ENCODE measurements at regions not wholly inside any gene's neighbourhood (a gene's known extent, or its start where the extent isn't known, plus 50 kb on each side); places are given as distances from the start of the nearest gene placed in this dataset.

GRCh38 chr9:14434158-14434504 lies 120.2 kb upstream of the NFIB start:
- Mint-ChIP-seq H3K4me3 (no peak overlapping the region), H3K36me3 (no peaks in the 10 kb centered on the region), H3K9me3 (peaks cover 0 to 2% (median 0%) of the 10 kb centered on the region in 7 donors), H3K4me1 (no peaks in the 10 kb centered on the region), H3K27ac (no peak overlapping the region), H3K27me3 (no peaks in the 10 kb centered on the region)
- DNase-seq (no peak), ATAC-seq (ENCODE audit: low read depth in 2 of 2) (no peak)
- Histone ChIP-seq H3K4me1 (ENCODE audit: control insufficient read depth, insufficient read depth, low read length, poor library complexity, severe bottlenecking) (no peaks in the 10 kb centered on the region), H3K27ac (ENCODE audit: insufficient read depth, low read length, poor library complexity, severe bottlenecking) (no peak overlapping the region), H3K36me3 (ENCODE audit: control insufficient read depth, insufficient read depth, low read length) (no peaks in the 10 kb centered on the region), H3K27me3 (ENCODE audit: control insufficient read depth, insufficient read depth, low read length) (no peaks in the 10 kb centered on the region), H3K4me3 (ENCODE audit: low read depth, low read length) (no peak overlapping the region), H3K9me3 (ENCODE audit: control insufficient read depth in 2 of 2, low read length in 2 of 2) (no peaks in the 10 kb centered on the region)

- Histone ChIP-seq H3K27ac (ENCODE audit: insufficient read depth, low read length, poor library complexity, severe bottlenecking) (no peak overlapping the region), H3K4me1 (ENCODE audit: control insufficient read depth, insufficient read depth, low read length, poor library complexity, severe bottlenecking) (no peaks in the 10 kb centered on the region), H3K9me3 (ENCODE audit: control insufficient read depth in 2 of 2, low read length in 2 of 2) (no peaks in the 10 kb centered on the region), H3K4me3 (ENCODE audit: low read depth, low read length) (no peak overlapping the region), H3K27me3 (ENCODE audit: control insufficient read depth, insufficient read depth, low read length) (no peaks in the 10 kb centered on the region), H3K36me3 (ENCODE audit: control insufficient read depth, insufficient read depth, low read length) (no peaks in the 10 kb centered on the region)
- Mint-ChIP-seq H3K9me3 (peaks cover 0 to 2% (median 0%) of the 10 kb centered on the region in 7 donors), H3K27me3 (no peaks in the 10 kb centered on the region), H3K27ac (no peak overlapping the region), H3K36me3 (no peaks in the 10 kb centered on the region), H3K4me3 (no peak overlapping the region), H3K4me1 (no peaks in the 10 kb centered on the region)
- ATAC-seq (ENCODE audit: low read depth in 2 of 2) (no peak), DNase-seq (no peak)
Measured at GRCh38 chr9:14433351-14434157, 119.6 kb upstream of the NFIB start.

GRCh38 chr9:14432666-14433350 lies 118.9 kb upstream of the NFIB start:
- Mint-ChIP-seq H3K4me1 (no peaks in the 10 kb centered on the region), H3K36me3 (no peaks in the 10 kb centered on the region), H3K27me3 (no peaks in the 10 kb centered on the region), H3K27ac (no peak overlapping the region), H3K4me3 (no peak overlapping the region), H3K9me3 (peaks cover 0 to 2% (median 0%) of the 10 kb centered on the region in 7 donors)
- ATAC-seq (ENCODE audit: low read depth in 2 of 2) (no peak), DNase-seq (no peak)
- H3K4me3 ChIP-seq (ENCODE audit: low read depth, low read length), result no peak overlapping the region
- H3K27ac ChIP-seq (ENCODE audit: insufficient read depth, low read length, poor library complexity, severe bottlenecking), result no peak overlapping the region
- no peaks in the 10 kb centered on the region for H3K4me1 ChIP-seq (ENCODE audit: control insufficient read depth, insufficient read depth, low read length, poor library complexity, severe bottlenecking)
- H3K36me3 ChIP-seq (ENCODE audit: control insufficient read depth, insufficient read depth, low read length), result no peaks in the 10 kb centered on the region
- no peaks in the 10 kb centered on the region for H3K9me3 ChIP-seq (ENCODE audit: control insufficient read depth in 2 of 2, low read length in 2 of 2)
- no peaks in the 10 kb centered on the region for H3K27me3 ChIP-seq (ENCODE audit: control insufficient read depth, insufficient read depth, low read length)

DNA sequence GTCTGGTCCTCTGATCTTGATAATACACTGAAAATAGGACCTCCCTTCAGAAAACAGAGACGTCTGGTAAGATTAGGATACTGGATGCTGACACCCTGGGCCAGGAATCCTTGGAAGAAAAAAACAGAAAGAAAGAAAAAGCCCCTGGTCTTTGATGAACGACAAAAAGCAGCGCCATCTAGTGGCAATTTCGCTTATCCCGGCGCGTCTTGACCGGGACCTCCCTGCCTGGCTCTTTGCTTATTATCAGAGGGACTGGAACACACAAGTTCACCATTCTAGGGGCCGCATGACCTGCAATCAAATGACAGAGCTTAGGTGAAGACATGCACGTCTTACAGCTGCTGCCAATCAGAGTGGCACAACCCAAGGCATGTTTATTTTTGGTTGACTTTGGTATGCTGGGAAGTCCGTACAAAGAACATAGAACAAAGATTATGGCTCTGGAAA lies 114.9 kb upstream of the NFIB start:
- Mint-ChIP-seq H3K27me3 (peaks cover 4% of the 10 kb centered on the region), H3K4me1 (peaks cover 0 to 4% (median 0%) of the 10 kb centered on the region in 4 donors), H3K27ac (no peak overlapping the region), H3K4me3 (no peak overlapping the region), H3K9me3 (peaks cover 0 to 1% (median 0%) of the 10 kb centered on the region in 7 donors), H3K36me3 (no peaks in the 10 kb centered on the region)
- Histone ChIP-seq H3K27ac (ENCODE audit: insufficient read depth, low read length, poor library complexity, severe bottlenecking) (no peak overlapping the region), H3K4me3 (ENCODE audit: low read depth, low read length) (no peak overlapping the region), H3K9me3 (ENCODE audit: control insufficient read depth in 2 of 2, low read length in 2 of 2) (no peaks in the 10 kb centered on the region), H3K36me3 (ENCODE audit: control insufficient read depth, insufficient read depth, low read length) (no peaks in the 10 kb centered on the region), H3K27me3 (ENCODE audit: control insufficient read depth, insufficient read depth, low read length) (no peaks in the 10 kb centered on the region), H3K4me1 (ENCODE audit: control insufficient read depth, insufficient read depth, low read length, poor library complexity, severe bottlenecking) (no peaks in the 10 kb centered on the region)
- DNase-seq (peak in 1 of 3 donors; percentile 34), ATAC-seq (ENCODE audit: low read depth in 2 of 2) (no peak)

DNA sequence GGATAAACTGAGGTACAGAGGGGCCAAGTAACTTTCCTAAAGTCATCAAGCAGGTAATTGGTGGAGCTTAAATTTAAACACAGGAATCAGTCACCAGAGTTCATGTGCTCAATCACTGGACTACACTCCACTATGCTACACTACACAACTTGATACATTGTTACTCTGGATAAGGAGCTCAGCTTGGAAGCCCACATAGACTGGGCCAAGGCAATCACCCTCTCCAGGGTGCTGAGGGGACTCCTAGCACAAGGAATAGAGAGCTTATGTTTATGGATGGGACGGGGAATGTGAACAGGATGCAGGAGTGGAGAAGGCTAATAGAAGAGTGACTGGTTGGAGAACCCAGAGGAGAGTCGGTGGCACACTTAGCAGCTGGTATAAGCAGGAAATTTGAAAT lies 113.5 kb upstream of the NFIB start:
- no peaks in the 10 kb centered on the region for H3K4me1 ChIP-seq (ENCODE audit: control insufficient read depth, insufficient read depth, low read length, poor library complexity, severe bottlenecking)
- H3K27me3 ChIP-seq (ENCODE audit: control insufficient read depth, insufficient read depth, low read length), result no peaks in the 10 kb centered on the region
- Mint-ChIP-seq H3K36me3 (no peaks in the 10 kb centered on the region), H3K9me3 (peaks cover 0 to 1% (median 0%) of the 10 kb centered on the region in 7 donors), H3K27me3 (peaks cover 4% of the 10 kb centered on the region), H3K4me1 (peaks cover 0 to 4% (median 0%) of the 10 kb centered on the region in 4 donors), H3K27ac (no peak overlapping the region), H3K4me3 (no peak overlapping the region)
- H3K27ac ChIP-seq (ENCODE audit: insufficient read depth, low read length, poor library complexity, severe bottlenecking), result no peak overlapping the region
- no peaks in the 10 kb centered on the region for H3K9me3 ChIP-seq (ENCODE audit: control insufficient read depth in 2 of 2, low read length in 2 of 2)
- no peaks in the 10 kb centered on the region for H3K36me3 ChIP-seq (ENCODE audit: control insufficient read depth, insufficient read depth, low read length)
- ATAC-seq (ENCODE audit: low read depth in 2 of 2) (no peak), DNase-seq (no peak)
- H3K4me3 ChIP-seq (ENCODE audit: low read depth, low read length), result no peak overlapping the region

DNA sequence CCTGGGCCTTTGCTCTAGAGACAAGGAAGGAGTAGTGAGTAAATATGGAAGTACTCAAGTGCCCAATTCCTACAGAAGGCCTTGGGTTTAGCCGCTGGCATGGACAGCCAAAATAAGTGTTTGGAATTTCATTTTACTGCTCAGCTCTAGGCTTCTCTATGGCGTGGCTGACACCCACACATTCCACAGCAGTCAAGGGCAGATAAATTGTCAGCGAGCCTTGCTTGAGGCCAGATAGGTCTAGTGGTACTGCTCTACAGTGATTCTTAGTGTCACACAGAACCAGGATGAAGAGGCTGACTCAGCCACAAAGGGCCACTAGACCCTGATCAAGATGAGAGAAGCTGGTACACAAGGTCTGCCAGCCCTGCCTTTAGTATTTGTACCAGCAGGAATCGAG lies 111.0 kb upstream of the NFIB start:
- no peak overlapping the region for H3K27ac ChIP-seq (ENCODE audit: insufficient read depth, low read length, poor library complexity, severe bottlenecking)
- no peak overlapping the region for H3K4me3 ChIP-seq (ENCODE audit: low read depth, low read length)
- DNase-seq (no peak), ATAC-seq (ENCODE audit: low read depth in 2 of 2) (no peak)
- Mint-ChIP-seq H3K27me3 (peaks cover 4% of the 10 kb centered on the region), H3K4me1 (peaks cover 0 to 4% (median 0%) of the 10 kb centered on the region in 4 donors), H3K4me3 (no peak overlapping the region), H3K9me3 (peaks cover 0 to 1% (median 0%) of the 10 kb centered on the region in 7 donors), H3K27ac (no peak overlapping the region), H3K36me3 (no peaks in the 10 kb centered on the region)
- no peaks in the 10 kb centered on the region for H3K27me3 ChIP-seq (ENCODE audit: control insufficient read depth, insufficient read depth, low read length)
- H3K36me3 ChIP-seq (ENCODE audit: control insufficient read depth, insufficient read depth, low read length), result no peaks in the 10 kb centered on the region
- no peaks in the 10 kb centered on the region for H3K9me3 ChIP-seq (ENCODE audit: control insufficient read depth in 2 of 2, low read length in 2 of 2)
- no peaks in the 10 kb centered on the region for H3K4me1 ChIP-seq (ENCODE audit: control insufficient read depth, insufficient read depth, low read length, poor library complexity, severe bottlenecking)

GRCh38 chr9:14424289-14424688 lies 110.3 kb upstream of the NFIB start:
- H3K27me3 ChIP-seq (ENCODE audit: control insufficient read depth, insufficient read depth, low read length), result no peaks in the 10 kb centered on the region
- no peak overlapping the region for H3K4me3 ChIP-seq (ENCODE audit: low read depth, low read length)
- H3K27me3 Mint-ChIP-seq, result peaks cover 4% of the 10 kb centered on the region
- H3K4me1 Mint-ChIP-seq, result peaks cover 0 to 4% (median 0%) of the 10 kb centered on the region in 4 donors
- ATAC-seq (ENCODE audit: low read depth in 2 of 2) (no peak), DNase-seq (no peak)
- H3K9me3 Mint-ChIP-seq, result peaks cover 0 to 1% (median 0%) of the 10 kb centered on the region in 7 donors
- no peak overlapping the region for H3K27ac Mint-ChIP-seq
- H3K9me3 ChIP-seq (ENCODE audit: control insufficient read depth in 2 of 2, low read length in 2 of 2), result no peaks in the 10 kb centered on the region
- H3K4me3 Mint-ChIP-seq, result no peak overlapping the region
- no peak overlapping the region for H3K27ac ChIP-seq (ENCODE audit: insufficient read depth, low read length, poor library complexity, severe bottlenecking)
- H3K36me3 ChIP-seq (ENCODE audit: control insufficient read depth, insufficient read depth, low read length), result no peaks in the 10 kb centered on the region
- H3K36me3 Mint-ChIP-seq, result no peaks in the 10 kb centered on the region
- H3K4me1 ChIP-seq (ENCODE audit: control insufficient read depth, insufficient read depth, low read length, poor library complexity, severe bottlenecking), result no peaks in the 10 kb centered on the region
